GM23338 (cell line): ENCODE measurements at regions not wholly inside any gene's neighbourhood (a gene's known extent, or its start where the extent isn't known, plus 50 kb on each side); places are given as distances from the start of the nearest gene placed in this dataset.
A peak's percentile ranks its signal among the peaks of the same experiment; 100 is the strongest.

ENCODE experiments used
- ATAC-seq: fragments of 200-7000 bp; cut with Tn5 transposase; 3 replicates; pipeline ENCODE4 v1.9.1; 2020
- DNase-seq: peaks from one replicate; pipeline ENCODE4 v3.0.0-alpha.2; 2015; ENCODE audit warnings: low spot score
- H2AFZ ChIP-seq: fragments of 200-600 bp; sonication (generic); 2 replicates; pipeline ENCODE4 v1.8.0; 2016; ENCODE audit warnings: antibody characterized with exemption, mild to moderate bottlenecking, moderate library complexity
- H3F3A ChIP-seq: fragments of 200-600 bp; sonication (generic); replicated peaks from 2 replicates; pipeline ENCODE4 v1.8.0; 2017; ENCODE audit warnings: antibody characterized with exemption, mixed run types, low read depth
- H3K27ac ChIP-seq: fragments of 200-600 bp; sonication (generic); 2 replicates; pipeline ENCODE4 v1.6.1; 2016; ENCODE audit warnings: low read depth
- H3K27me3 ChIP-seq: fragments of 200-600 bp; sonication (generic); 2 replicates; pipeline ENCODE4 v1.8.0; 2016; ENCODE audit warnings: mild to moderate bottlenecking, mixed run types, moderate library complexity; ENCODE audit not compliant: insufficient read depth
- H3K36me3 ChIP-seq: fragments of 200-600 bp; sonication (generic); 2 replicates; pipeline ENCODE4 v1.8.0; 2016; ENCODE audit warnings: mild to moderate bottlenecking; ENCODE audit not compliant: insufficient read depth
- H3K4me1 ChIP-seq: fragments of 200-600 bp; sonication (generic); 2 replicates; pipeline ENCODE4 v1.8.0; 2016; ENCODE audit warnings: mild to moderate bottlenecking, moderate library complexity; ENCODE audit not compliant: insufficient read depth
- H3K4me2 ChIP-seq: fragments of 200-600 bp; sonication (generic); 2 replicates; pipeline ENCODE4 v1.7.1; 2017; ENCODE audit warnings: mixed run types
- H3K4me3 ChIP-seq: fragments of 200-600 bp; sonication (generic); 2 replicates; pipeline ENCODE4 v1.6.1; 2016; ENCODE audit warnings: mixed run types
- H3K79me2 ChIP-seq: fragments of 200-600 bp; sonication (generic); replicated peaks from 2 replicates; pipeline ENCODE4 v1.8.0; 2017; ENCODE audit warnings: mild to moderate bottlenecking; ENCODE audit not compliant: insufficient read depth
- H3K9me2 ChIP-seq: fragments of 200-600 bp; sonication (generic); 2 replicates; pipeline ENCODE4 v1.8.0; 2017; ENCODE audit not compliant: insufficient read depth
- H4K20me1 ChIP-seq: fragments of 200-600 bp; sonication (generic); replicated peaks from 2 replicates; pipeline ENCODE4 v1.8.0; 2017; ENCODE audit warnings: mild to moderate bottlenecking; ENCODE audit not compliant: insufficient read depth
- H3K27ac Mint-ChIP-seq: 2 replicates; pipeline ENCODE4 v1.8.0; 2020; ENCODE audit warnings: inconsistent platforms, mild to moderate bottlenecking, moderate library complexity, mixed read lengths
- H3K27me3 Mint-ChIP-seq: 3 replicates; pipeline ENCODE4 v1.8.0; 2022; ENCODE audit warnings: low read depth, mild to moderate bottlenecking, moderate library complexity, mixed read lengths, inconsistent platforms; ENCODE audit not compliant: insufficient read depth, poor library complexity
- H3K36me3 Mint-ChIP-seq: 3 replicates; pipeline ENCODE4 v1.8.0; 2021; ENCODE audit warnings: low read depth, mild to moderate bottlenecking, inconsistent platforms, moderate library complexity, mixed read lengths
- H3K4me1 Mint-ChIP-seq: 3 replicates; pipeline ENCODE4 v1.8.0; 2020; ENCODE audit warnings: mild to moderate bottlenecking, inconsistent platforms, mixed read lengths
- H3K4me3 Mint-ChIP-seq: 3 replicates; pipeline ENCODE4 v1.8.0; 2021; ENCODE audit warnings: moderate library complexity, mild to moderate bottlenecking, inconsistent platforms, mixed read lengths
- H3K9me3 Mint-ChIP-seq: 3 replicates; pipeline ENCODE4 v1.8.0; 2020; ENCODE audit warnings: moderate library complexity, mild to moderate bottlenecking, inconsistent platforms, mixed read lengths
- CREB1 ChIP-seq: fragments of 250-450 bp; sonication (Bioruptor Pico); IDR thresholded peaks from 2 replicates; pipeline ENCODE4 v1.5.0; 2020; ENCODE audit warnings: low read depth, mild to moderate bottlenecking, moderate library complexity
- EZH2 ChIP-seq: fragments of 200-600 bp; sonication (generic); IDR thresholded peaks from one replicate; pipeline ENCODE4 v1.8.0; 2017; ENCODE audit warnings: antibody characterized with exemption, mild to moderate bottlenecking, low read depth; ENCODE audit not compliant: unreplicated experiment
- EZH2phosphoT487 ChIP-seq: fragments of 200-600 bp; sonication (generic); IDR thresholded peaks from one replicate; pipeline ENCODE4 v1.8.1; 2018; ENCODE audit warnings: antibody characterized with exemption; ENCODE audit not compliant: unreplicated experiment
- JUNB ChIP-seq: IDR thresholded peaks from one replicate; pipeline ENCODE4 v1.6.1; 2016; ENCODE audit warnings: antibody characterized with exemption; ENCODE audit not compliant: unreplicated experiment
- NANOG ChIP-seq: IDR thresholded peaks from 2 replicates; pipeline ENCODE4 v1.6.1; 2016; ENCODE audit warnings: antibody characterized with exemption, borderline replicate concordance
- POLR2AphosphoS5 ChIP-seq: IDR thresholded peaks from 2 replicates; pipeline ENCODE4 v1.6.1; 2016; ENCODE audit warnings: antibody characterized with exemption, low read depth
- STAT1 ChIP-seq: IDR thresholded peaks from one replicate; pipeline ENCODE4 v1.6.1; 2016; ENCODE audit warnings: antibody characterized with exemption; ENCODE audit not compliant: unreplicated experiment
- ZNF114 ChIP-seq: fragments of 250-450 bp; sonication (Bioruptor Pico); IDR thresholded peaks from 2 replicates; pipeline ENCODE4 v1.5.0; 2020; ENCODE audit warnings: mild to moderate bottlenecking, moderate library complexity
- ZNF331 ChIP-seq: fragments of 250-450 bp; sonication (Bioruptor Pico); IDR thresholded peaks from 2 replicates; pipeline ENCODE4 v1.5.0; 2020; ENCODE audit warnings: low read depth, mild to moderate bottlenecking, moderate library complexity
- TF ChIP-seq, protein P1 (sequence below), 2 experiments: fragments of 200-600 bp in 1 of 2; sonication (generic) in 1 of 2; conservative IDR thresholded peaks; 2 replicates each; pipeline versions ENCODE4 v1.5.1 to v1.6.1; 2016 to 2017; ENCODE audit warnings: antibody characterized with exemption in 2 of 2, low read depth in 2 of 2, mild to moderate bottlenecking in 2 of 2, moderate library complexity in 1 of 2
- TF ChIP-seq, protein P2 (sequence below): IDR thresholded peaks from 2 replicates; pipeline ENCODE4 v1.6.1; 2016; ENCODE audit warnings: antibody characterized with exemption
- TF ChIP-seq, protein P3 (sequence below): fragments of 250-450 bp; sonication (Bioruptor Pico); IDR thresholded peaks from 2 replicates; pipeline ENCODE4 v1.5.0; 2020; ENCODE audit warnings: mild to moderate bottlenecking, moderate library complexity
- TF ChIP-seq, protein P4 (sequence below): IDR thresholded peaks from one replicate; pipeline ENCODE4 v1.6.1; 2018; ENCODE audit warnings: antibody characterized with exemption; ENCODE audit not compliant: unreplicated experiment

DNA sequence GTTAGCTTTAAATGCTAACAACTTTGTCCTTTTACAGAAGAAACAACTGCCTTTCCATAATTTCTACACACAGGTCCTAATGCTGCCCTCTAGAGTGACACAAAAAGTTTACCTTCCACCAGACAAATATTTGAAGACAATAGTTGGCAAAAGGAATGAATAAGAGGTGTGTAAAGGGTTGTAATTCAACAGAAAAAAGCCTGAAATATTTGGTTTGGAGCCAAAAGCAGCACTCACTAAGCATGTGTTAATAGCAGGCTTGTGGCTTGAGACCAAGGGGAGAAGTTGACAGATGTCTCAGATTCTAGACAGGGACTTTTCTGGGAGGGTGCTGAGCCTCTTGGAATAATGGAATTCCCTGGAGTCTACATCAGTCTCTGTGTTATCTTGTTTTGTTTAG is 156.2 kb upstream of the GALNT17 start (continued):
- TF ChIP-seq, protein P1, sequence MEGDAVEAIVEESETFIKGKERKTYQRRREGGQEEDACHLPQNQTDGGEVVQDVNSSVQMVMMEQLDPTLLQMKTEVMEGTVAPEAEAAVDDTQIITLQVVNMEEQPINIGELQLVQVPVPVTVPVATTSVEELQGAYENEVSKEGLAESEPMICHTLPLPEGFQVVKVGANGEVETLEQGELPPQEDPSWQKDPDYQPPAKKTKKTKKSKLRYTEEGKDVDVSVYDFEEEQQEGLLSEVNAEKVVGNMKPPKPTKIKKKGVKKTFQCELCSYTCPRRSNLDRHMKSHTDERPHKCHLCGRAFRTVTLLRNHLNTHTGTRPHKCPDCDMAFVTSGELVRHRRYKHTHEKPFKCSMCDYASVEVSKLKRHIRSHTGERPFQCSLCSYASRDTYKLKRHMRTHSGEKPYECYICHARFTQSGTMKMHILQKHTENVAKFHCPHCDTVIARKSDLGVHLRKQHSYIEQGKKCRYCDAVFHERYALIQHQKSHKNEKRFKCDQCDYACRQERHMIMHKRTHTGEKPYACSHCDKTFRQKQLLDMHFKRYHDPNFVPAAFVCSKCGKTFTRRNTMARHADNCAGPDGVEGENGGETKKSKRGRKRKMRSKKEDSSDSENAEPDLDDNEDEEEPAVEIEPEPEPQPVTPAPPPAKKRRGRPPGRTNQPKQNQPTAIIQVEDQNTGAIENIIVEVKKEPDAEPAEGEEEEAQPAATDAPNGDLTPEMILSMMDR (conservative IDR thresholded peaks at IDR 0.05; ENCODE audit: low read depth in 2 of 2): no peak
- TF ChIP-seq EZH2 (no peak), ZNF114 (CRISPR knock-in tag) (no peak), ZNF331 (CRISPR knock-in tag) (no peak)

DNA sequence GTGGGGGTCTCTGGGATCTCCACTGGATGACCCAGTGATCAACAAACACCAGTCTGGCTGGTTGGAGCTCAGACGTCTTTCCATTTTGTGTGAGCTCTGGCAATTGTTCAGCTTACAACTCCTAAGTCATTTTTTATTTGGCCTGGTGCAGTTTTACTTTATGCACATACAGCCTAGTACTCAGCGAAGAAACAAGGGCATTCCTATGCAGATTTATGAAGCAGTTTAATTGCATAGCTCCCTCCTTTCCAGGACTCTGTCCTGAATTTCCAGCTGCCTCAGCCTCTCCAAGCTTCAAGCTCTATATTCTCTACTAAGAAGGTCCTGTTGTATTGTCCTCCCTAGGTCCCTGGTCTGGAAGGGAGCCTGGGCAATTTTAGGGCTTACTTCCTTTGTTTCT is 145.6 kb upstream of the GALNT17 start:
- ATAC-seq: no peak
- no peaks in the 10 kb centered on the region; the same call in 2 of the 3 replicates for H3K9me3 Mint-ChIP-seq
- TF ChIP-seq, protein P2, sequence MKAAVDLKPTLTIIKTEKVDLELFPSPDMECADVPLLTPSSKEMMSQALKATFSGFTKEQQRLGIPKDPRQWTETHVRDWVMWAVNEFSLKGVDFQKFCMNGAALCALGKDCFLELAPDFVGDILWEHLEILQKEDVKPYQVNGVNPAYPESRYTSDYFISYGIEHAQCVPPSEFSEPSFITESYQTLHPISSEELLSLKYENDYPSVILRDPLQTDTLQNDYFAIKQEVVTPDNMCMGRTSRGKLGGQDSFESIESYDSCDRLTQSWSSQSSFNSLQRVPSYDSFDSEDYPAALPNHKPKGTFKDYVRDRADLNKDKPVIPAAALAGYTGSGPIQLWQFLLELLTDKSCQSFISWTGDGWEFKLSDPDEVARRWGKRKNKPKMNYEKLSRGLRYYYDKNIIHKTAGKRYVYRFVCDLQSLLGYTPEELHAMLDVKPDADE: no peak
- no peak for TF ChIP-seq JUNB
- no peak for TF ChIP-seq EZH2
- no peak for TF ChIP-seq ZNF114 (CRISPR knock-in tag)
- TF ChIP-seq POLR2AphosphoS5: no peak
- TF ChIP-seq NANOG: no peak
- no peak for TF ChIP-seq STAT1
- TF ChIP-seq EZH2phosphoT487: no peak
- TF ChIP-seq CREB1: no peak
- TF ChIP-seq, protein P3, sequence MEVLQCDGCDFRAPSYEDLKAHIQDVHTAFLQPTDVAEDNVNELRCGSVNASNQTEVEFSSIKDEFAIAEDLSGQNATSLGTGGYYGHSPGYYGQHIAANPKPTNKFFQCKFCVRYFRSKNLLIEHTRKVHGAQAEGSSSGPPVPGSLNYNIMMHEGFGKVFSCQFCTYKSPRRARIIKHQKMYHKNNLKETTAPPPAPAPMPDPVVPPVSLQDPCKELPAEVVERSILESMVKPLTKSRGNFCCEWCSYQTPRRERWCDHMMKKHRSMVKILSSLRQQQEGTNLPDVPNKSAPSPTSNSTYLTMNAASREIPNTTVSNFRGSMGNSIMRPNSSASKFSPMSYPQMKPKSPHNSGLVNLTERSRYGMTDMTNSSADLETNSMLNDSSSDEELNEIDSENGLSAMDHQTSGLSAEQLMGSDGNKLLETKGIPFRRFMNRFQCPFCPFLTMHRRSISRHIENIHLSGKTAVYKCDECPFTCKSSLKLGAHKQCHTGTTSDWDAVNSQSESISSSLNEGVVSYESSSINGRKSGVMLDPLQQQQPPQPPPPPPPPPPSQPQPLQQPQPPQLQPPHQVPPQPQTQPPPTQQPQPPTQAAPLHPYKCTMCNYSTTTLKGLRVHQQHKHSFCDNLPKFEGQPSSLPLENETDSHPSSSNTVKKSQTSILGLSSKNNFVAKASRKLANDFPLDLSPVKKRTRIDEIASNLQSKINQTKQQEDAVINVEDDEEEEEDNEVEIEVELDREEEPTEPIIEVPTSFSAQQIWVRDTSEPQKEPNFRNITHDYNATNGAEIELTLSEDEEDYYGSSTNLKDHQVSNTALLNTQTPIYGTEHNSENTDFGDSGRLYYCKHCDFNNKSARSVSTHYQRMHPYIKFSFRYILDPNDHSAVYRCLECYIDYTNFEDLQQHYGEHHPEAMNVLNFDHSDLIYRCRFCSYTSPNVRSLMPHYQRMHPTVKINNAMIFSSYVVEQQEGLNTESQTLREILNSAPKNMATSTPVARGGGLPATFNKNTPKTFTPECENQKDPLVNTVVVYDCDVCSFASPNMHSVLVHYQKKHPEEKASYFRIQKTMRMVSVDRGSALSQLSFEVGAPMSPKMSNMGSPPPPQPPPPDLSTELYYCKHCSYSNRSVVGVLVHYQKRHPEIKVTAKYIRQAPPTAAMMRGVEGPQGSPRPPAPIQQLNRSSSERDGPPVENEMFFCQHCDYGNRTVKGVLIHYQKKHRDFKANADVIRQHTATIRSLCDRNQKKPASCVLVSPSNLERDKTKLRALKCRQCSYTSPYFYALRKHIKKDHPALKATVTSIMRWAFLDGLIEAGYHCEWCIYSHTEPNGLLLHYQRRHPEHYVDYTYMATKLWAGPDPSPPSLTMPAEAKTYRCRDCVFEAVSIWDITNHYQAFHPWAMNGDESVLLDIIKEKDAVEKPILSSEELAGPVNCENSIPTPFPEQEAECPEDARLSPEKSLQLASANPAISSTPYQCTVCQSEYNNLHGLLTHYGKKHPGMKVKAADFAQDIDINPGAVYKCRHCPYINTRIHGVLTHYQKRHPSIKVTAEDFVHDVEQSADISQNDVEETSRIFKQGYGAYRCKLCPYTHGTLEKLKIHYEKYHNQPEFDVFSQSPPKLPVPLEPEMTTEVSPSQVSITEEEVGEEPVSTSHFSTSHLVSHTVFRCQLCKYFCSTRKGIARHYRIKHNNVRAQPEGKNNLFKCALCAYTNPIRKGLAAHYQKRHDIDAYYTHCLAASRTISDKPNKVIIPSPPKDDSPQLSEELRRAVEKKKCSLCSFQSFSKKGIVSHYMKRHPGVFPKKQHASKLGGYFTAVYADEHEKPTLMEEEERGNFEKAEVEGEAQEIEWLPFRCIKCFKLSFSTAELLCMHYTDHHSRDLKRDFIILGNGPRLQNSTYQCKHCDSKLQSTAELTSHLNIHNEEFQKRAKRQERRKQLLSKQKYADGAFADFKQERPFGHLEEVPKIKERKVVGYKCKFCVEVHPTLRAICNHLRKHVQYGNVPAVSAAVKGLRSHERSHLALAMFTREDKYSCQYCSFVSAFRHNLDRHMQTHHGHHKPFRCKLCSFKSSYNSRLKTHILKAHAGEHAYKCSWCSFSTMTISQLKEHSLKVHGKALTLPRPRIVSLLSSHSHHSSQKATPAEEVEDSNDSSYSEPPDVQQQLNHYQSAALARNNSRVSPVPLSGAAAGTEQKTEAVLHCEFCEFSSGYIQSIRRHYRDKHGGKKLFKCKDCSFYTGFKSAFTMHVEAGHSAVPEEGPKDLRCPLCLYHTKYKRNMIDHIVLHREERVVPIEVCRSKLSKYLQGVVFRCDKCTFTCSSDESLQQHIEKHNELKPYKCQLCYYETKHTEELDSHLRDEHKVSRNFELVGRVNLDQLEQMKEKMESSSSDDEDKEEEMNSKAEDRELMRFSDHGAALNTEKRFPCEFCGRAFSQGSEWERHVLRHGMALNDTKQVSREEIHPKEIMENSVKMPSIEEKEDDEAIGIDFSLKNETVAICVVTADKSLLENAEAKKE (CRISPR knock-in tag): no peak
- no peak for TF ChIP-seq ZNF331 (CRISPR knock-in tag)
- TF ChIP-seq, protein P4, sequence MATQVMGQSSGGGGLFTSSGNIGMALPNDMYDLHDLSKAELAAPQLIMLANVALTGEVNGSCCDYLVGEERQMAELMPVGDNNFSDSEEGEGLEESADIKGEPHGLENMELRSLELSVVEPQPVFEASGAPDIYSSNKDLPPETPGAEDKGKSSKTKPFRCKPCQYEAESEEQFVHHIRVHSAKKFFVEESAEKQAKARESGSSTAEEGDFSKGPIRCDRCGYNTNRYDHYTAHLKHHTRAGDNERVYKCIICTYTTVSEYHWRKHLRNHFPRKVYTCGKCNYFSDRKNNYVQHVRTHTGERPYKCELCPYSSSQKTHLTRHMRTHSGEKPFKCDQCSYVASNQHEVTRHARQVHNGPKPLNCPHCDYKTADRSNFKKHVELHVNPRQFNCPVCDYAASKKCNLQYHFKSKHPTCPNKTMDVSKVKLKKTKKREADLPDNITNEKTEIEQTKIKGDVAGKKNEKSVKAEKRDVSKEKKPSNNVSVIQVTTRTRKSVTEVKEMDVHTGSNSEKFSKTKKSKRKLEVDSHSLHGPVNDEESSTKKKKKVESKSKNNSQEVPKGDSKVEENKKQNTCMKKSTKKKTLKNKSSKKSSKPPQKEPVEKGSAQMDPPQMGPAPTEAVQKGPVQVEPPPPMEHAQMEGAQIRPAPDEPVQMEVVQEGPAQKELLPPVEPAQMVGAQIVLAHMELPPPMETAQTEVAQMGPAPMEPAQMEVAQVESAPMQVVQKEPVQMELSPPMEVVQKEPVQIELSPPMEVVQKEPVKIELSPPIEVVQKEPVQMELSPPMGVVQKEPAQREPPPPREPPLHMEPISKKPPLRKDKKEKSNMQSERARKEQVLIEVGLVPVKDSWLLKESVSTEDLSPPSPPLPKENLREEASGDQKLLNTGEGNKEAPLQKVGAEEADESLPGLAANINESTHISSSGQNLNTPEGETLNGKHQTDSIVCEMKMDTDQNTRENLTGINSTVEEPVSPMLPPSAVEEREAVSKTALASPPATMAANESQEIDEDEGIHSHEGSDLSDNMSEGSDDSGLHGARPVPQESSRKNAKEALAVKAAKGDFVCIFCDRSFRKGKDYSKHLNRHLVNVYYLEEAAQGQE: no peak

More for the DNA sequence above, 145.6 kb upstream of the GALNT17 start:
- no peak for DNase-seq
- H3K4me3 Mint-ChIP-seq: no peak overlapping the region
- Histone ChIP-seq H3K4me2 (no peak overlapping the region), H4K20me1 (no peaks in the 10 kb centered on the region), H3F3A (no peaks in the 10 kb centered on the region), H3K27ac (no peak overlapping the region), H2AFZ (peak overlapping the region; percentile 2; the same call in 1 of the 2 replicates), H3K4me1 (peaks cover 17% of the 10 kb centered on the region; the same call in 1 of the 2 replicates), H3K27me3 (no peaks in the 10 kb centered on the region), H3K36me3 (no peaks in the 10 kb centered on the region), H3K79me2 (no peaks in the 10 kb centered on the region), H3K4me3 (no peak overlapping the region), H3K9me2 (peaks cover 9% of the 10 kb centered on the region)
- no peaks in the 10 kb centered on the region for H3K27me3 Mint-ChIP-seq
- no peaks in the 10 kb centered on the region; the same call in 2 of the 3 replicates for H3K36me3 Mint-ChIP-seq
- no peak overlapping the region for H3K27ac Mint-ChIP-seq
- peaks cover 17% of the 10 kb centered on the region for H3K4me1 Mint-ChIP-seq
